Fibroblast of skin of scalp (primary cell): ENCODE measurements at regions not wholly inside any gene's neighbourhood (a gene's known extent, or its start where the extent isn't known, plus 50 kb on each side); places are given as distances from the start of the nearest gene placed in this dataset.

ENCODE experiments used
- DNase-seq: peaks from one replicate; pipeline ENCODE4 v3.0.0-alpha.2; 2013

- no peak for DNase-seq
Observed at GRCh38 chr1:29849991-29850757, 613.9 kb downstream of the PTPRU start.

GRCh38 chr1:29849038-29849750 is 612.9 kb downstream of the PTPRU start:
- DNase-seq: peak; percentile 29

- no peak for DNase-seq
Observed at GRCh38 chr1:29845910-29846309, 609.6 kb downstream of the PTPRU start.

GRCh38 chr1:29842130-29842529 is 605.8 kb downstream of the PTPRU start:
- no peak for DNase-seq

GRCh38 chr1:29839726-29840125 is 603.4 kb downstream of the PTPRU start:
- no peak for DNase-seq

- DNase-seq: no peak
Observed at GRCh38 chr1:29838738-29839320, 602.5 kb downstream of the PTPRU start.

- DNase-seq: no peak
Observed at GRCh38 chr1:29836651-29837646, 600.6 kb downstream of the PTPRU start.

- no peak for DNase-seq
Observed at GRCh38 chr1:29835874-29836273, 599.6 kb downstream of the PTPRU start.

- no peak for DNase-seq
Observed at GRCh38 chr1:29835406-29835805, 599.1 kb downstream of the PTPRU start.

- DNase-seq: no peak
Observed at GRCh38 chr1:29833581-29833980, 597.3 kb downstream of the PTPRU start.

GRCh38 chr1:29832936-29833335 is 596.6 kb downstream of the PTPRU start:
- no peak for DNase-seq

- no peak for DNase-seq
Observed at GRCh38 chr1:29832471-29832870, 596.1 kb downstream of the PTPRU start.

GRCh38 chr1:29831500-29832117 is 595.3 kb downstream of the PTPRU start:
- no peak for DNase-seq

GRCh38 chr1:29830916-29831315 is 594.6 kb downstream of the PTPRU start:
- DNase-seq: no peak

GRCh38 chr1:29830383-29830782 is 594.1 kb downstream of the PTPRU start:
- no peak for DNase-seq

- no peak for DNase-seq
Observed at GRCh38 chr1:29829448-29830344, 593.4 kb downstream of the PTPRU start.

GRCh38 chr1:29828526-29829447 is 592.5 kb downstream of the PTPRU start:
- DNase-seq: no peak

- no peak for DNase-seq
Observed at GRCh38 chr1:29827801-29828525, 591.6 kb downstream of the PTPRU start.

GRCh38 chr1:29827237-29827750 is 591.0 kb downstream of the PTPRU start:
- no peak for DNase-seq
